Keratinocyte (primary cell): ENCODE measurements at regions not wholly inside any gene's neighbourhood (a gene's known extent, or its start where the extent isn't known, plus 50 kb on each side); places are given as distances from the start of the nearest gene placed in this dataset.
A peak's percentile ranks its signal among the peaks of the same experiment; 100 is the strongest.

ENCODE experiments used
- DNase-seq: peaks from one replicate; pipeline ENCODE4 v3.0.0-alpha.2; 2011; ENCODE audit warnings: low read depth, missing footprints, low spot score
- FAIRE-seq: peaks from 2 replicates; lab custom pipeline; 2011; peaks lifted over from hg19 to GRCh38; lab: Jason Lieb, UNC
- H2AFZ ChIP-seq: 2 replicates; pipeline ENCODE4 v1.6.0; 2012; ENCODE audit warnings: low read length, control low read depth, inconsistent platforms; ENCODE audit not compliant: control insufficient read depth
- H3K27ac ChIP-seq: 2 replicates; pipeline ENCODE4 v1.5.1; 2011; ENCODE audit warnings: low read length; ENCODE audit not compliant: control insufficient read depth, insufficient read depth
- H3K27me3 ChIP-seq: 3 replicates; pipeline ENCODE4 v1.6.0; 2011; ENCODE audit warnings: low read length; ENCODE audit not compliant: control insufficient read depth, insufficient read depth; ENCODE audit errors: extremely low read depth
- H3K36me3 ChIP-seq, 2 experiments: 2 replicates in 1 of 2; 3 replicates in 1 of 2; pipeline ENCODE4 v1.5.1; 2011; ENCODE audit warnings: low read length in 2 of 2, mild to moderate bottlenecking in 1 of 2; ENCODE audit not compliant: control insufficient read depth in 2 of 2, insufficient read depth in 2 of 2; ENCODE audit errors: extremely low read depth in 1 of 2
- H3K4me1 ChIP-seq: 3 replicates; pipeline ENCODE4 v1.5.1; 2011; ENCODE audit warnings: low read length; ENCODE audit not compliant: control insufficient read depth, insufficient read depth; ENCODE audit errors: extremely low read depth
- H3K4me2 ChIP-seq: 3 replicates; pipeline ENCODE4 v1.6.0; 2011; ENCODE audit warnings: low read depth, low read length; ENCODE audit not compliant: control insufficient read depth, insufficient read depth; ENCODE audit errors: extremely low read depth
- H3K4me3 ChIP-seq, 3 experiments: fragments of 200-600 bp in 1 of 3; sonication (generic) in 1 of 3; 2 replicates in 2 of 3; 3 replicates in 1 of 3; pipeline ENCODE4 v1.5.1; 2011 to 2016; ENCODE audit warnings: low read length in 3 of 3, mild to moderate bottlenecking in 3 of 3, control low read depth in 2 of 3, inconsistent platforms in 1 of 3, low read depth in 1 of 3, mixed read lengths in 1 of 3, mixed run types in 1 of 3, moderate library complexity in 1 of 3; ENCODE audit not compliant: control insufficient read depth in 2 of 3, insufficient read depth in 2 of 3; ENCODE audit errors: extremely low read depth in 1 of 3
- H3K79me2 ChIP-seq: 2 replicates; pipeline ENCODE4 v1.6.0; 2012; ENCODE audit warnings: low read length; ENCODE audit not compliant: control insufficient read depth, insufficient read depth
- H3K9ac ChIP-seq: 3 replicates; pipeline ENCODE4 v1.6.0; 2011; ENCODE audit warnings: low read length; ENCODE audit not compliant: control insufficient read depth, insufficient read depth; ENCODE audit errors: extremely low read depth
- H3K9me1 ChIP-seq: 3 replicates; pipeline ENCODE4 v1.6.0; 2011; ENCODE audit warnings: low read length; ENCODE audit not compliant: control insufficient read depth, insufficient read depth; ENCODE audit errors: extremely low read depth
- H3K9me3 ChIP-seq: 2 replicates; pipeline ENCODE4 v1.5.1; 2012; ENCODE audit warnings: low read depth, low read length; ENCODE audit not compliant: control insufficient read depth
- H4K20me1 ChIP-seq: 3 replicates; pipeline ENCODE4 v1.6.0; 2011; ENCODE audit warnings: low read length; ENCODE audit not compliant: control insufficient read depth, insufficient read depth; ENCODE audit errors: extremely low read depth
- CTCF ChIP-seq, 3 experiments: IDR thresholded peaks in 1 of 3; conservative IDR thresholded peaks in 1 of 3; optimal IDR thresholded peaks in 1 of 3; 2 replicates in 2 of 3; 3 replicates in 1 of 3; pipeline versions ENCODE3 to v1.5.1; 2011; ENCODE audit warnings: low read length in 3 of 3, mild to moderate bottlenecking in 3 of 3, moderate library complexity in 2 of 3, control low read depth in 1 of 3, inconsistent platforms in 1 of 3; ENCODE audit not compliant: insufficient read depth in 2 of 3; ENCODE audit errors: extremely low read depth in 1 of 3
- EZH2 ChIP-seq: IDR thresholded peaks from one replicate; pipeline ENCODE4 v1.6.1; 2012; ENCODE audit warnings: inconsistent platforms, mild to moderate bottlenecking, low read length, moderate library complexity
- dilution Hi-C: fragments of 300-500 bp; cut with MboI; formaldehyde crosslinking; loops from one replicate; pipeline ENCODE4 v1.7.0; 2020; ENCODE audit warnings: low sequenced_read_pairs; ENCODE audit not compliant: extremely low pct_ligation_motif_present

- no peak overlapping the region for H2AFZ ChIP-seq
- TF ChIP-seq CTCF (optimal IDR thresholded peaks at IDR 0.05 in 1 of 3, IDR thresholded peaks at IDR 0.05 in 1 of 3, conservative IDR thresholded peaks at IDR 0.05 in 1 of 3; ENCODE audit: extremely low read depth in 1 of 3, insufficient read depth in 2 of 3, low read length in 3 of 3) (no peak), EZH2 (no peak)
- no peaks in the 10 kb centered on the region for H3K9me3 ChIP-seq
- H4K20me1 ChIP-seq: no peaks in the 10 kb centered on the region
- dilution Hi-C loops: no loop called here
- H3K27ac ChIP-seq: no peak overlapping the region
- peaks cover 42% of the 10 kb centered on the region for H3K4me1 ChIP-seq
- H3K4me2 ChIP-seq: no peak overlapping the region
- no peaks in the 10 kb centered on the region for H3K36me3 ChIP-seq
- FAIRE-seq (no peak), DNase-seq (no peak)
- no peaks in the 10 kb centered on the region for H3K27me3 ChIP-seq
- no peak overlapping the region for H3K4me3 ChIP-seq
- H3K79me2 ChIP-seq: no peaks in the 10 kb centered on the region
- no peaks in the 10 kb centered on the region for H3K9me1 ChIP-seq
- no peak overlapping the region for H3K9ac ChIP-seq
These were observed 138.8 kb upstream of the RREB1 start for GRCh38 chr6:6968731-6969552.

GRCh38 chr6:6969761-6970223, 138.0 kb upstream of the RREB1 start:
- Histone ChIP-seq H3K9ac (peak overlapping the region; percentile 42), H3K27ac (peak overlapping the region; percentile 62), H4K20me1 (no peaks in the 10 kb centered on the region), H3K4me3 (no peak overlapping the region), H3K9me1 (no peaks in the 10 kb centered on the region), H3K27me3 (no peaks in the 10 kb centered on the region), H3K79me2 (no peaks in the 10 kb centered on the region), H3K4me1 (peaks cover 42% of the 10 kb centered on the region), H3K36me3 (no peaks in the 10 kb centered on the region), H3K9me3 (no peaks in the 10 kb centered on the region), H3K4me2 (peak overlapping the region; percentile 57), H2AFZ (no peak overlapping the region)
- peak in 2 of 3 experiments; percentile 2 to 24 for TF ChIP-seq CTCF (optimal IDR thresholded peaks at IDR 0.05 in 1 of 3, IDR thresholded peaks at IDR 0.05 in 1 of 3, conservative IDR thresholded peaks at IDR 0.05 in 1 of 3; ENCODE audit: extremely low read depth in 1 of 3, insufficient read depth in 2 of 3, low read length in 3 of 3)
- no peak for TF ChIP-seq EZH2
- dilution Hi-C loops: no loop called here
- peak; percentile 86 for DNase-seq
- peak; percentile 90 for FAIRE-seq
